SK-N-SH (cell line): ENCODE measurements at regions not wholly inside any gene's neighbourhood (a gene's known extent, or its start where the extent isn't known, plus 50 kb on each side); places are given as distances from the start of the nearest gene placed in this dataset.

Experiments
- GABPA ChIP-seq: IDR thresholded peaks from 2 replicates; pipeline ENCODE4 v1.4.0; 2012; ENCODE audit warnings: low read depth, mild to moderate bottlenecking
- POLR2AphosphoS5 ChIP-seq: IDR thresholded peaks from 2 replicates; pipeline ENCODE4 v1.6.1; 2012; ENCODE audit warnings: low read depth, low read length
- RCOR1 ChIP-seq: fragments of 150-350 bp; IDR thresholded peaks from 2 replicates; pipeline ENCODE4 v1.6.1; 2017; ENCODE audit warnings: antibody characterized with exemption, low read length
- USF2 ChIP-seq: fragments of 150-350 bp; IDR thresholded peaks from 2 replicates; pipeline ENCODE4 v1.6.1; 2017; ENCODE audit warnings: antibody characterized with exemption, low read length, low read depth, borderline replicate concordance
- YY1 ChIP-seq: IDR thresholded peaks from 2 replicates; pipeline ENCODE4 v1.4.0; 2012; ENCODE audit warnings: low read depth, mild to moderate bottlenecking
- TF ChIP-seq, protein P1 (sequence below): fragments of 200-600 bp; sonication (generic); IDR thresholded peaks from 2 replicates; pipeline ENCODE4 v1.6.1; 2017; ENCODE audit warnings: antibody characterized with exemption, mild to moderate bottlenecking, moderate library complexity

DNA sequence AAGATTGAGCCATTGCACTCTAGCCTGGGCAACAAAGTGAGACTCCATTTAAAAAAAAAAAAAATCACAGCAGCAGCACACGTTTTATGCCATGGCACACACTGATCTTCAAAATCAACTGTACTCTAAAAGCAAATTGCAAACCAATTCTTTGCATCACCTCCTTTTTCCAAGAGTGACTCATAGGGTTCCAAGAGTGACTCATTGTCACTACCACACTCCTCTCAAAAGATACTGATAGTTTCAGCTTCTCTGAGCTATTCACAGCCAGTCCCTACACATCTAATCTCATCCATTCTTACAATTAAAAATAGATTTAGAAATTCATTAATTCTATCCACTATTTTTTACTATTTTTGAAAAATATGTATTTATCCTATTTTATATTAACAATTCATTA, 1494.9 kb upstream of the AGA start:
- TF ChIP-seq, protein P1, sequence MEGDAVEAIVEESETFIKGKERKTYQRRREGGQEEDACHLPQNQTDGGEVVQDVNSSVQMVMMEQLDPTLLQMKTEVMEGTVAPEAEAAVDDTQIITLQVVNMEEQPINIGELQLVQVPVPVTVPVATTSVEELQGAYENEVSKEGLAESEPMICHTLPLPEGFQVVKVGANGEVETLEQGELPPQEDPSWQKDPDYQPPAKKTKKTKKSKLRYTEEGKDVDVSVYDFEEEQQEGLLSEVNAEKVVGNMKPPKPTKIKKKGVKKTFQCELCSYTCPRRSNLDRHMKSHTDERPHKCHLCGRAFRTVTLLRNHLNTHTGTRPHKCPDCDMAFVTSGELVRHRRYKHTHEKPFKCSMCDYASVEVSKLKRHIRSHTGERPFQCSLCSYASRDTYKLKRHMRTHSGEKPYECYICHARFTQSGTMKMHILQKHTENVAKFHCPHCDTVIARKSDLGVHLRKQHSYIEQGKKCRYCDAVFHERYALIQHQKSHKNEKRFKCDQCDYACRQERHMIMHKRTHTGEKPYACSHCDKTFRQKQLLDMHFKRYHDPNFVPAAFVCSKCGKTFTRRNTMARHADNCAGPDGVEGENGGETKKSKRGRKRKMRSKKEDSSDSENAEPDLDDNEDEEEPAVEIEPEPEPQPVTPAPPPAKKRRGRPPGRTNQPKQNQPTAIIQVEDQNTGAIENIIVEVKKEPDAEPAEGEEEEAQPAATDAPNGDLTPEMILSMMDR, result no peak
- TF ChIP-seq USF2 (no peak), YY1 (no peak), POLR2AphosphoS5 (no peak), RCOR1 (no peak), GABPA (no peak)
